ENCODE measurements at regions not wholly inside any gene's neighbourhood (a gene's known extent, or its start where the extent isn't known, plus 50 kb on each side); places are given as distances from the start of the nearest gene placed in this dataset.

- no peaks in the 10 kb centered on the region for H3K27me3 ChIP-seq (ENCODE audit: control insufficient read depth in 2 of 2, insufficient read depth in 2 of 2, low read length in 2 of 2)
- H3K27me3 Mint-ChIP-seq: peaks cover 0 to 41% (median 8%) of the 10 kb centered on the region in 5 donors
- no peak overlapping the region for H3K27ac Mint-ChIP-seq
- ChIA-PET POLR2A (no interaction called here), CTCF (no interaction called here)
- ATAC-seq: no peak
- no peaks in the 10 kb centered on the region for H3K36me3 ChIP-seq (ENCODE audit: control insufficient read depth in 2 of 3, insufficient read depth in 3 of 3, low read length in 3 of 3)
- DNase-seq: no peak
- no peaks in the 10 kb centered on the region for H3K9me3 ChIP-seq (ENCODE audit: control insufficient read depth in 2 of 3, low read length in 3 of 3)
- H3K4me1 ChIP-seq (ENCODE audit: control insufficient read depth in 2 of 2, insufficient read depth in 2 of 2, low read length in 2 of 2): no peaks in the 10 kb centered on the region
- no peaks in the 10 kb centered on the region for H3K36me3 Mint-ChIP-seq
- H3K4me3 Mint-ChIP-seq: no peak overlapping the region
- no peak overlapping the region for H3K4me3 ChIP-seq (ENCODE audit: low read length)
- H3K4me1 Mint-ChIP-seq: no peaks in the 10 kb centered on the region
- H3K27ac ChIP-seq (ENCODE audit: low read depth, low read length): no peak overlapping the region
- H3K9me3 Mint-ChIP-seq: peaks cover 0 to 3% (median 0%) of the 10 kb centered on the region in 11 donors
- intact Hi-C loops (cut with micrococcal nuclease): no loop called here
Measured at GRCh38 chr2:118643294-118643693, 204.2 kb downstream of the EN1 start.

- ATAC-seq: no peak
- DNase-seq: no peak
- ChIA-PET CTCF (no interaction called here), POLR2A (no interaction called here)
- H3K4me1 ChIP-seq (ENCODE audit: control insufficient read depth in 2 of 2, insufficient read depth in 2 of 2, low read length in 2 of 2): no peaks in the 10 kb centered on the region
- no peaks in the 10 kb centered on the region for H3K36me3 ChIP-seq (ENCODE audit: control insufficient read depth in 2 of 3, insufficient read depth in 3 of 3, low read length in 3 of 3)
- Mint-ChIP-seq H3K4me1 (no peaks in the 10 kb centered on the region), H3K9me3 (peaks cover 0 to 3% (median 0%) of the 10 kb centered on the region in 11 donors), H3K4me3 (no peak overlapping the region), H3K27ac (no peak overlapping the region), H3K36me3 (no peaks in the 10 kb centered on the region), H3K27me3 (peaks cover 0 to 35% (median 8%) of the 10 kb centered on the region in 5 donors)
- H3K9me3 ChIP-seq (ENCODE audit: control insufficient read depth in 2 of 3, low read length in 3 of 3): no peaks in the 10 kb centered on the region
- H3K27ac ChIP-seq (ENCODE audit: low read depth, low read length): no peak overlapping the region
- intact Hi-C loops (cut with micrococcal nuclease): no loop called here
- no peaks in the 10 kb centered on the region for H3K27me3 ChIP-seq (ENCODE audit: control insufficient read depth in 2 of 2, insufficient read depth in 2 of 2, low read length in 2 of 2)
- no peak overlapping the region for H3K4me3 ChIP-seq (ENCODE audit: low read length)
Measured at GRCh38 chr2:118642501-118642900, 204.9 kb downstream of the EN1 start.

GRCh38 chr2:118641711-118642110 lies 205.7 kb downstream of the EN1 start:
- no peaks in the 10 kb centered on the region for H3K4me1 Mint-ChIP-seq
- peaks cover 0 to 33% (median 9%) of the 10 kb centered on the region in 5 donors for H3K27me3 Mint-ChIP-seq
- ChIA-PET CTCF (no interaction called here), POLR2A (no interaction called here)
- no peaks in the 10 kb centered on the region for H3K4me1 ChIP-seq (ENCODE audit: control insufficient read depth in 2 of 2, insufficient read depth in 2 of 2, low read length in 2 of 2)
- no peaks in the 10 kb centered on the region for H3K9me3 ChIP-seq (ENCODE audit: control insufficient read depth in 2 of 3, low read length in 3 of 3)
- H3K27ac Mint-ChIP-seq: no peak overlapping the region
- no peaks in the 10 kb centered on the region for H3K27me3 ChIP-seq (ENCODE audit: control insufficient read depth in 2 of 2, insufficient read depth in 2 of 2, low read length in 2 of 2)
- no peak for ATAC-seq
- no peak overlapping the region for H3K4me3 ChIP-seq (ENCODE audit: low read length)
- H3K27ac ChIP-seq (ENCODE audit: low read depth, low read length): no peak overlapping the region
- no peak overlapping the region for H3K4me3 Mint-ChIP-seq
- peaks cover 0 to 8% (median 0%) of the 10 kb centered on the region in 11 donors for H3K9me3 Mint-ChIP-seq
- no peaks in the 10 kb centered on the region for H3K36me3 ChIP-seq (ENCODE audit: control insufficient read depth in 2 of 3, insufficient read depth in 3 of 3, low read length in 3 of 3)
- no peaks in the 10 kb centered on the region for H3K36me3 Mint-ChIP-seq
- intact Hi-C loops (cut with micrococcal nuclease): no loop called here
- no peak for DNase-seq

- Histone ChIP-seq H3K27ac (ENCODE audit: low read depth, low read length) (no peak overlapping the region), H3K4me1 (ENCODE audit: control insufficient read depth in 2 of 2, insufficient read depth in 2 of 2, low read length in 2 of 2) (no peaks in the 10 kb centered on the region), H3K27me3 (ENCODE audit: control insufficient read depth in 2 of 2, insufficient read depth in 2 of 2, low read length in 2 of 2) (no peaks in the 10 kb centered on the region), H3K4me3 (ENCODE audit: low read length) (no peak overlapping the region), H3K9me3 (ENCODE audit: control insufficient read depth in 2 of 3, low read length in 3 of 3) (no peaks in the 10 kb centered on the region), H3K36me3 (ENCODE audit: control insufficient read depth in 2 of 3, insufficient read depth in 3 of 3, low read length in 3 of 3) (no peaks in the 10 kb centered on the region)
- no peak for ATAC-seq
- H3K27ac Mint-ChIP-seq: no peak overlapping the region
- ChIA-PET CTCF (no interaction called here), POLR2A (no interaction called here)
- H3K36me3 Mint-ChIP-seq: no peaks in the 10 kb centered on the region
- peaks cover 0 to 10% (median 2%) of the 10 kb centered on the region in 11 donors for H3K9me3 Mint-ChIP-seq
- no peak for DNase-seq
- H3K4me1 Mint-ChIP-seq: no peaks in the 10 kb centered on the region
- peaks cover 0 to 28% (median 12%) of the 10 kb centered on the region in 5 donors for H3K27me3 Mint-ChIP-seq
- H3K4me3 Mint-ChIP-seq: no peak overlapping the region
- intact Hi-C loops (cut with micrococcal nuclease): no loop called here
Measured at GRCh38 chr2:118639371-118639770, 208.1 kb downstream of the EN1 start.

GRCh38 chr2:118638453-118638852 lies 209.0 kb downstream of the EN1 start:
- Mint-ChIP-seq H3K27me3 (peaks cover 0 to 28% (median 15%) of the 10 kb centered on the region in 5 donors), H3K9me3 (peaks cover 0 to 10% (median 2%) of the 10 kb centered on the region in 11 donors), H3K36me3 (no peaks in the 10 kb centered on the region), H3K27ac (peak overlapping the region in 1 of 9 donors; percentile 33), H3K4me3 (no peak overlapping the region), H3K4me1 (peaks cover 0 to 2% (median 0%) of the 10 kb centered on the region in 7 donors)
- H3K9me3 ChIP-seq (ENCODE audit: control insufficient read depth in 2 of 3, low read length in 3 of 3): no peaks in the 10 kb centered on the region
- DNase-seq (no peak), ATAC-seq (no peak)
- intact Hi-C loops (cut with micrococcal nuclease): no loop called here
- H3K27ac ChIP-seq (ENCODE audit: low read depth, low read length): no peak overlapping the region
- CTCF ChIA-PET: no interaction called here
- H3K36me3 ChIP-seq (ENCODE audit: control insufficient read depth in 2 of 3, insufficient read depth in 3 of 3, low read length in 3 of 3): no peaks in the 10 kb centered on the region
- H3K4me3 ChIP-seq (ENCODE audit: low read length): no peak overlapping the region
- POLR2A ChIA-PET: no interaction called here
- H3K27me3 ChIP-seq (ENCODE audit: control insufficient read depth in 2 of 2, insufficient read depth in 2 of 2, low read length in 2 of 2): no peaks in the 10 kb centered on the region
- no peaks in the 10 kb centered on the region for H3K4me1 ChIP-seq (ENCODE audit: control insufficient read depth in 2 of 2, insufficient read depth in 2 of 2, low read length in 2 of 2)

- no peaks in the 10 kb centered on the region for H3K4me1 ChIP-seq (ENCODE audit: control insufficient read depth in 2 of 2, insufficient read depth in 2 of 2, low read length in 2 of 2)
- no peaks in the 10 kb centered on the region for H3K36me3 ChIP-seq (ENCODE audit: control insufficient read depth in 2 of 3, insufficient read depth in 3 of 3, low read length in 3 of 3)
- no peaks in the 10 kb centered on the region for H3K36me3 Mint-ChIP-seq
- intact Hi-C loops (cut with micrococcal nuclease): no loop called here
- no peak for DNase-seq
- H3K9me3 Mint-ChIP-seq: peaks cover 0 to 13% (median 4%) of the 10 kb centered on the region in 11 donors
- H3K4me1 Mint-ChIP-seq: peaks cover 0 to 2% (median 0%) of the 10 kb centered on the region in 7 donors
- no peaks in the 10 kb centered on the region for H3K27me3 ChIP-seq (ENCODE audit: control insufficient read depth in 2 of 2, insufficient read depth in 2 of 2, low read length in 2 of 2)
- H3K9me3 ChIP-seq (ENCODE audit: control insufficient read depth in 2 of 3, low read length in 3 of 3): no peaks in the 10 kb centered on the region
- ChIA-PET CTCF (no interaction called here), POLR2A (no interaction called here)
- no peak overlapping the region for H3K27ac Mint-ChIP-seq
- H3K4me3 Mint-ChIP-seq: no peak overlapping the region
- ATAC-seq: no peak
- H3K27ac ChIP-seq (ENCODE audit: low read depth, low read length): no peak overlapping the region
- no peak overlapping the region for H3K4me3 ChIP-seq (ENCODE audit: low read length)
- peaks cover 0 to 42% (median 14%) of the 10 kb centered on the region in 5 donors for H3K27me3 Mint-ChIP-seq
Measured at GRCh38 chr2:118635891-118636290, 211.6 kb downstream of the EN1 start.

GRCh38 chr2:118634876-118635275 lies 212.6 kb downstream of the EN1 start:
- Histone ChIP-seq H3K36me3 (ENCODE audit: control insufficient read depth in 2 of 3, insufficient read depth in 3 of 3, low read length in 3 of 3) (no peaks in the 10 kb centered on the region), H3K9me3 (ENCODE audit: control insufficient read depth in 2 of 3, low read length in 3 of 3) (no peaks in the 10 kb centered on the region), H3K27me3 (ENCODE audit: control insufficient read depth in 2 of 2, insufficient read depth in 2 of 2, low read length in 2 of 2) (no peaks in the 10 kb centered on the region), H3K4me3 (ENCODE audit: low read length) (no peak overlapping the region), H3K4me1 (ENCODE audit: control insufficient read depth in 2 of 2, insufficient read depth in 2 of 2, low read length in 2 of 2) (no peaks in the 10 kb centered on the region), H3K27ac (ENCODE audit: low read depth, low read length) (no peak overlapping the region)
- no peak for DNase-seq
- ATAC-seq: no peak
- Mint-ChIP-seq H3K9me3 (peaks cover 0 to 13% (median 4%) of the 10 kb centered on the region in 11 donors), H3K4me3 (no peak overlapping the region), H3K4me1 (peaks cover 0 to 2% (median 0%) of the 10 kb centered on the region in 7 donors), H3K27me3 (peaks cover 0 to 32% (median 6%) of the 10 kb centered on the region in 5 donors), H3K36me3 (no peaks in the 10 kb centered on the region), H3K27ac (no peak overlapping the region)
- intact Hi-C loops (cut with micrococcal nuclease): no loop called here
- POLR2A ChIA-PET: no interaction called here
- CTCF ChIA-PET: no interaction called here

Data from naive thymus-derived CD4-positive, alpha-beta T cell (primary cell).